AG04449 (cell line): ENCODE measurements at regions not wholly inside any gene's neighbourhood (a gene's known extent, or its start where the extent isn't known, plus 50 kb on each side); places are given as distances from the start of the nearest gene placed in this dataset.

Experiments used
- CTCF ChIA-PET: fragments of 350-600 bp; formaldehyde crosslinking; extraction: SDS; loops from one replicate; lab custom pipeline; 2021; ENCODE audit warnings: antibody characterized with exemption; lab: Yijun Ruan, JAX
- POLR2A ChIA-PET: fragments of 400-600, 350-600 bp; formaldehyde crosslinking; extraction: SDS; loops from one replicate; lab custom pipeline; 2020; ENCODE audit warnings: antibody characterized with exemption, inconsistent platforms; lab: Yijun Ruan, JAX
- DNase-seq: peaks from one replicate; pipeline ENCODE4 v3.0.0-alpha.2; 2010; ENCODE audit warnings: low read depth, low spot score
- H3K4me3 ChIP-seq: 2 replicates; pipeline ENCODE4 v1.5.1; 2011; ENCODE audit warnings: low read depth, mild to moderate bottlenecking, control low read depth, low read length
- TF ChIP-seq, protein P1 (sequence below): IDR thresholded peaks from one replicate; pipeline ENCODE4 v1.5.1; 2011; ENCODE audit warnings: mild to moderate bottlenecking, moderate library complexity, low read length, control low read depth, inconsistent platforms; ENCODE audit not compliant: insufficient read depth; ENCODE audit errors: missing control alignments

DNA sequence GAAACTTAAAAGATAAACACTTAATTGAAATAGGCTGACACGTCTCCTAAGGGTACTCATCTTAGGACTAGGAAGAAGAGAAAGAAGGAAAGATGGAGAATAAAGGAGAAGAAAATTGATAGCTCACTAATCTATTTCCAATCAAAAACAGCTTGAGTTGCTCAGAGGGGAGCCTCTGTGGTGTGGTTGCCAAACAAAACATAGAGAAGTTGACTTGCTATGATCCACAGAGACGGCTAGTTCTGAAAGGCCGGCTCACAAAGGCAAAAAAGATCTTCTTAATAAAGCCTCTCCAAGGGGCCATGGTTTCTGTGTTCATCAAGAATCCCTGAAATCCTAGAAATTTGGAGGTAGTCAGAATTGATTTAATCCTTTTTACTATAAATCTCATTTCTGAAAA, 644.1 kb downstream of the LMO4 start:
- CTCF ChIA-PET: interaction anchor here (0.6 to 0.9 kb wide), 2 partner anchors 18 to 646 kb away, joined by 3 read pairs; no protein-coding TSS in a partner anchor
- TF ChIP-seq, protein P1, sequence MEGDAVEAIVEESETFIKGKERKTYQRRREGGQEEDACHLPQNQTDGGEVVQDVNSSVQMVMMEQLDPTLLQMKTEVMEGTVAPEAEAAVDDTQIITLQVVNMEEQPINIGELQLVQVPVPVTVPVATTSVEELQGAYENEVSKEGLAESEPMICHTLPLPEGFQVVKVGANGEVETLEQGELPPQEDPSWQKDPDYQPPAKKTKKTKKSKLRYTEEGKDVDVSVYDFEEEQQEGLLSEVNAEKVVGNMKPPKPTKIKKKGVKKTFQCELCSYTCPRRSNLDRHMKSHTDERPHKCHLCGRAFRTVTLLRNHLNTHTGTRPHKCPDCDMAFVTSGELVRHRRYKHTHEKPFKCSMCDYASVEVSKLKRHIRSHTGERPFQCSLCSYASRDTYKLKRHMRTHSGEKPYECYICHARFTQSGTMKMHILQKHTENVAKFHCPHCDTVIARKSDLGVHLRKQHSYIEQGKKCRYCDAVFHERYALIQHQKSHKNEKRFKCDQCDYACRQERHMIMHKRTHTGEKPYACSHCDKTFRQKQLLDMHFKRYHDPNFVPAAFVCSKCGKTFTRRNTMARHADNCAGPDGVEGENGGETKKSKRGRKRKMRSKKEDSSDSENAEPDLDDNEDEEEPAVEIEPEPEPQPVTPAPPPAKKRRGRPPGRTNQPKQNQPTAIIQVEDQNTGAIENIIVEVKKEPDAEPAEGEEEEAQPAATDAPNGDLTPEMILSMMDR: no peak
- no peak overlapping the region for H3K4me3 ChIP-seq
- POLR2A ChIA-PET: no interaction called here
- no peak for DNase-seq

DNA sequence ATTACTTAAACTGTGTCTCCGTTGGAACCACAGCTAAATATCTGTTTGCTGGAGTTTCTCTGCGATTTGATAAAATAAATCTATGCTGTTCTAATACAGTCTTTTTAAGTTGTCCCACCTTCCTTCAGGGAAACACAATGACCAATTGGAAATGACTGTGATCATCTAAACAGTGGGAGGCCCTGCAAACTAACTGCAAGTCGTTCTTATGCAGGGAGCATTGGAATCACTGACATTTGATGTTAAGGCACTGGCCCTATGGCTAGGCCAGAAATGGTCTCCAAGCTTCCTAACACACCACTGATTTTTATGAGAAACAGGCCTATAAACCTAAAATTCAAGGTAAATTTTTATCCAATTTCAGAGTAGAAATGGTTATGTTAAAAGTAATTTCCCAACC, 645.2 kb downstream of the LMO4 start:
- no peak for DNase-seq
- TF ChIP-seq, protein P1: no peak
- no peak overlapping the region for H3K4me3 ChIP-seq
- CTCF ChIA-PET: no interaction called here
- POLR2A ChIA-PET: no interaction called here

DNA sequence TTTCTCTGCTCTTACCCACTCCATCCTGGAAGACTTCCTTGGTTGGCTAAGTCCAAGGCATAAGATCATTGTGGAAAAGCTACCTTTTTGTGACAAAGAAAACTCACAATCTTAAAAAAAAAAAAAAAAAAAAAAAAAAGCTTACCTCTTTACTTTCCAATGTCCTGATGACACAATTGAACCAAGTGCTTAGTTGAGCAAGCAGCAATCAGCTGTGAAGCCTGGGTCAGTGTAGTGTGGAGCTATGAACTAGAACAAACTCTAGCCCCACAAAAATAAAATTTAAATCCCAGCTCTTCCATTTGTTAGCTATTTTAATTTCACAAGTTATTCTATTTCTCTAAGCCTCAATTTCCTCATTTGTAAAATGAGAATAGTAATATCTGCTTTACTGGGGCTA, 647.6 kb downstream of the LMO4 start:
- CTCF ChIA-PET: interaction anchor here (1.0 to 2.1 kb wide), 3 partner anchors 12 to 22 kb away, joined by 3 to 7 read pairs (median 4); no protein-coding TSS in a partner anchor
- no peak for DNase-seq
- H3K4me3 ChIP-seq: no peak overlapping the region
- TF ChIP-seq, protein P1: no peak
- POLR2A ChIA-PET: no interaction called here

DNA sequence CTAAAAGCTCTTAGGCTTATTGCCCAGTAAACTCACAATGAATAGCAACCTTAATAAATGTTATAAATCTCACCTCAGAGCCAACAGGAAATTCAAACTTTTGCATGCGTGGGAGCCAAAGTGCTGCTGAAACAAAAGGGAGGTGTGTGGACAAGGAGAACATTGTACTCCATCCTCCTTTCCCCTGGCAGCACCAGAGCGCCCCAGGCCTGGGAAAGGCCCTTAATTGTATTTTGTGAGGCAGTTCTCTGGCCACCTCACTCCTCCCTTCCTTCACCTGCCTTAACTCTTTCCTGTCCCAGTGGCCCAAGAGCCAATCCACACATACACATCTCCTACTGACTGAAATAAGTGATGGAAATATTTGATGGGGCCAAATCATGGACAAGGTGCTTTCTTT, 648.5 kb downstream of the LMO4 start:
- TF ChIP-seq, protein P1: no peak
- ChIA-PET POLR2A (no interaction called here), CTCF (interaction anchor here (1.6 to 2.1 kb wide), 2 partner anchors 11 to 23 kb away, joined by 4 to 7 read pairs; no protein-coding TSS in a partner anchor)
- no peak for DNase-seq
- H3K4me3 ChIP-seq: no peak overlapping the region

DNA sequence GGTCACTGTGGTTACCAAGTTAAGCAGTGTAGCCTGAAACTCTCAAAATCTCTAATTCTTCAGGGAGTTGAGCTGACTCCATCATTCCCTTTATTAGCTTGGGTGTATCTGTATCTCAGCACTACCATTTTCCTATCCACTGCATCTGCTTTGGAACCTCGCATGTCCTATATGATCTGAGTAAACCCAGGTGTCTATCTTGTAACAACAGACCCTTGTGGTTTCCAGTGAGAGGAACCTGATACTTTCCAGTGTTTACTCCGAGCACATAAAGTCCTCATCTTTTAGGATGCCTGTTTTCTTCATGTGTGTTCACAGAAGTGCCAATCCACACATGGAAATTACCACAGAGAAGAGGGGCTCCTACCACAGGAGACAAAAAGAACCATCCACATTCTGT, 650.4 kb downstream of the LMO4 start:
- CTCF ChIA-PET: interaction anchor here (1.6 kb wide), 1 partner anchor 25 kb away, joined by 4 read pairs; no protein-coding TSS in a partner anchor
- TF ChIP-seq, protein P1: no peak
- POLR2A ChIA-PET: no interaction called here
- no peak overlapping the region for H3K4me3 ChIP-seq
- DNase-seq: no peak

DNA sequence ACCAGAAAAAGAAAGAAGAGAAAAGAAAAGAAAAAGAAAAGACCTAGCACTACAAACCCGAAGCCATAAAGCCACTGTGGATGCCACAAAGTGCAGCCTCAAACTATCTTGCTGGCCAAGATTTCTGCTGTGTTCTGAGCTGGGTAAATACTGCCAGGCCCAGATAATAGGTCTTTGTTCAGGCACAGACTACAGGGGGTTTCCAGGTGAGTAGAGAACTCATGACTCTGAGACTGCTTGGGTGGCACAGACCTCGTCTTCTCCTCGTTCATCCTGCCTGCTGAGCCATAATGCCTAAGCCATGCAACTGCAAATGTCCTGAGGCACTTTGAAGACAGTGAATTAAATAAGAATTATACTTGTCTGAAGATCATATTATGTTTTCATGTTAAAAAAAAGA, 651.8 kb downstream of the LMO4 start:
- ChIA-PET CTCF (no interaction called here), POLR2A (no interaction called here)
- DNase-seq: no peak
- TF ChIP-seq, protein P1: no peak
- H3K4me3 ChIP-seq: no peak overlapping the region
